ENCODE measurements at regions not wholly inside any gene's neighbourhood (a gene's known extent, or its start where the extent isn't known, plus 50 kb on each side); places are given as distances from the start of the nearest gene placed in this dataset.

GRCh38 chr5:36385495-36385894 lies 83.8 kb upstream of the RANBP3L start:
- TF ChIP-seq CTCF (optimal IDR thresholded peaks at IDR 0.05 in 1 of 3, IDR thresholded peaks at IDR 0.05 in 1 of 3, conservative IDR thresholded peaks at IDR 0.05 in 1 of 3; ENCODE audit: extremely low read depth in 1 of 3, insufficient read depth in 2 of 3, low read length in 3 of 3) (no peak), EZH2 (IDR thresholded peaks at IDR 0.05; ENCODE audit: low read length) (no peak)

Data from keratinocyte (primary cell).